ES-I3 (cell line): ENCODE measurements at regions not wholly inside any gene's neighbourhood (a gene's known extent, or its start where the extent isn't known, plus 50 kb on each side); places are given as distances from the start of the nearest gene placed in this dataset.
"Not testable (repeated sequence)": the region's sequence is repeated elsewhere in the genome, so short reads cannot be mapped to it uniquely, and the experiment has no call there.

Experiments
- H3K36me3 ChIP-seq: 2 replicates; pipeline ENCODE4 v1.6.1; 2013; ENCODE audit warnings: mild to moderate bottlenecking, low read length, control low read depth, moderate library complexity; ENCODE audit not compliant: insufficient read depth
- H3K4me1 ChIP-seq: 2 replicates; pipeline ENCODE4 v1.6.1; 2013; ENCODE audit warnings: mild to moderate bottlenecking, control low read depth, low read length; ENCODE audit not compliant: insufficient read depth
- H3K9ac ChIP-seq: 2 replicates; pipeline ENCODE4 v1.6.1; 2013; ENCODE audit warnings: low read depth, mild to moderate bottlenecking, low read length, moderate library complexity
- H3K9me3 ChIP-seq: 2 replicates; pipeline ENCODE4 v1.6.1; 2013; ENCODE audit warnings: mild to moderate bottlenecking, low read length, moderate library complexity; ENCODE audit not compliant: control insufficient read depth, insufficient read depth

- not testable (repeated sequence) for H3K36me3 ChIP-seq, H3K9me3 ChIP-seq, H3K9ac ChIP-seq, H3K4me1 ChIP-seq
These were observed 401.7 kb downstream of the IRX2 start for GRCh38 chr5:2349768-2350167.

GRCh38 chr5:2338686-2339085 lies 412.8 kb downstream of the IRX2 start:
- Histone ChIP-seq H3K9ac (no peak overlapping the region), H3K9me3 (no peaks in the 10 kb centered on the region), H3K4me1 (no peaks in the 10 kb centered on the region)

GRCh38 chr5:2335733-2336515 lies 415.6 kb downstream of the IRX2 start:
- Histone ChIP-seq H3K9ac (no peak overlapping the region), H3K4me1 (no peaks in the 10 kb centered on the region)

More at GRCh38 chr5:2338686-2339085, 412.8 kb downstream of the IRX2 start:
- no peaks in the 10 kb centered on the region for H3K36me3 ChIP-seq

GRCh38 chr5:2335125-2335732 lies 416.2 kb downstream of the IRX2 start:
- Histone ChIP-seq H3K4me1 (no peaks in the 10 kb centered on the region), H3K9me3 (no peaks in the 10 kb centered on the region), H3K36me3 (no peaks in the 10 kb centered on the region), H3K9ac (no peak overlapping the region)

More at GRCh38 chr5:2335733-2336515, 415.6 kb downstream of the IRX2 start:
- no peaks in the 10 kb centered on the region for H3K36me3 ChIP-seq
- no peaks in the 10 kb centered on the region for H3K9me3 ChIP-seq

GRCh38 chr5:2334719-2335118 lies 416.8 kb downstream of the IRX2 start:
- H3K4me1 ChIP-seq, result no peaks in the 10 kb centered on the region
- H3K9me3 ChIP-seq, result no peaks in the 10 kb centered on the region
- H3K9ac ChIP-seq, result no peak overlapping the region
- no peaks in the 10 kb centered on the region for H3K36me3 ChIP-seq

DNA sequence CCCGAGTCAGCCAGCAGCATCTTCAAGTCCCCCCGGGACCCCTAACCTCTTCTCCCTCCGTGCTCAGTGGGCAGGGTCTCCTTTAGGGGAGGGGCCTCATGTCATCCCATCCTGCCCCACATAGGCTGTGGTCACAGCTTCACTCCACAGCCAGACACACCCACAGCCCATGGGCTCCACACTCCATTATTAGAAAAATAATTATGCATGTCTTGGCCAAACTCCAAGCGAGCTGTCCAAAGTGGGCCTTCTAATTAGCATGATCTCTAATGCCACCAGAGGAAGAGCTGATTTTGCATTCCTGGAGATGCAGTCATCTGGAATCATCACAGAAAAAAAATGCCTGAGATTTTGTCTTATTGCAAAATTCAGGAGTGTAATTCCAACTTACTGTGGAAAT lies 418.2 kb downstream of the IRX2 start:
- no peaks in the 10 kb centered on the region for H3K4me1 ChIP-seq
- no peaks in the 10 kb centered on the region for H3K9me3 ChIP-seq
- no peaks in the 10 kb centered on the region for H3K36me3 ChIP-seq
- H3K9ac ChIP-seq, result no peak overlapping the region

- Histone ChIP-seq H3K9ac (no peak overlapping the region), H3K9me3 (no peaks in the 10 kb centered on the region), H3K4me1 (no peaks in the 10 kb centered on the region), H3K36me3 (no peaks in the 10 kb centered on the region)
These were observed 419.0 kb downstream of the IRX2 start for GRCh38 chr5:2332521-2332920.

DNA sequence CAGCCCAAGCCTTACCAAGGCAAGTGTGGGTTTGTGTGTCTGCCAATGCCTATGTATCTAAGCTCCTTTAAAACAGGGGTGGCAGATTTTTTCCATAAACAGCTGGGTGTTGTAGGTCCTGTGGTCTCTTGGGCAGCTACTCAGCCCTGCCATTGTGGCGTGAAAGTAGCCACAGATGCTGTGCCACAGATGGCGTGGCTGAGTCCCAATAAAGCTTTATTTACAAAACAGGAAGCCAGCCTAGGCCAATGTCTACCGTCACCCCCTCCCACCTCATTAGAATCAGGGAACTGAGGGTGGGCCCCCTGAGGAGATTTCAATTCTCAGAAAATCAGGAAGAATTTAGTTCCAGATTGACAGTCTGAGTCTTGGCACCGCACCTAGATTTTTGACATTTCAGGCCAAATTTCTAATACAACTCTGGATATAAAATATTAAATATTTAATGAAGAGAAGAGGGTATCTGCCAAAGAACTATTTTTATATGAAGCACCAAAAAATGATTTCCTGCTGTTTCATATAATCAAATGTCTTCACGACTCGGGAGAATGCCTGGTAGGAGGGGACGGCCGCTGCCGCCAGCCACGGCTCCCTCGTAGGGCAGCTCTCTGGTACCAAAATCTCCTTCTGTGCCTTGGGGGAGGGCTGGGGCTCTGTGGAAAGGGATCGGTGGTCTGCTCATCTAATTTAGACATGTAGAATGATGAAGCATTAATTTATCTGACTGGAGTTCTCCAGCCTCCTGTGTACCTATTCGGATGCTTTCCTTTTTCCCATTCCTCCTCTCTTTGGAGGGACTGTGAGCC lies 420.9 kb downstream of the IRX2 start:
- Histone ChIP-seq H3K36me3 (no peaks in the 10 kb centered on the region), H3K9ac (no peak overlapping the region), H3K9me3 (no peaks in the 10 kb centered on the region), H3K4me1 (no peaks in the 10 kb centered on the region)

DNA sequence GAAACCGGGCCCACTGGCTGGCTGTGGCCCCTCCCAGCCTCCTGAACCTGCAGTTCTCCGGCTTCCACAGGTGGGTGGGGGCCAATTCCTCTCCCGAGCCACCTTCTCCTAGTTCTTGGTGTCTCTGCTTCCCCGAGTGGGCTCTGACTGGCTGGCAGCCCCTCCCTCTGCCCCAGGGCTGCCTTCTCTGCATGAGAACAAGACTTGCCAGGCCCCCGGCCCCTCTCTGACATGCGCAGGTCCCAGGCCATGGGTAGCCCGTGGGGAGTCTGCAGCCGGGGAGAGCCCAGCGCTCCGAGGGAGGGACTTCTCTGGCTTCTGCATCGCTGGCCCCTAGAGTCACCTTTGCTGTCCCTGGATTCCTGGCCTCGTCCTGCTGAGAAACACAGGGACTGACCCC lies 421.7 kb downstream of the IRX2 start:
- Histone ChIP-seq H3K9ac (no peak overlapping the region), H3K36me3 (no peaks in the 10 kb centered on the region), H3K4me1 (no peaks in the 10 kb centered on the region), H3K9me3 (no peaks in the 10 kb centered on the region)

GRCh38 chr5:2326601-2327000 lies 424.9 kb downstream of the IRX2 start:
- Histone ChIP-seq H3K4me1 (no peaks in the 10 kb centered on the region), H3K9ac (no peak overlapping the region), H3K9me3 (no peaks in the 10 kb centered on the region), H3K36me3 (no peaks in the 10 kb centered on the region)

DNA sequence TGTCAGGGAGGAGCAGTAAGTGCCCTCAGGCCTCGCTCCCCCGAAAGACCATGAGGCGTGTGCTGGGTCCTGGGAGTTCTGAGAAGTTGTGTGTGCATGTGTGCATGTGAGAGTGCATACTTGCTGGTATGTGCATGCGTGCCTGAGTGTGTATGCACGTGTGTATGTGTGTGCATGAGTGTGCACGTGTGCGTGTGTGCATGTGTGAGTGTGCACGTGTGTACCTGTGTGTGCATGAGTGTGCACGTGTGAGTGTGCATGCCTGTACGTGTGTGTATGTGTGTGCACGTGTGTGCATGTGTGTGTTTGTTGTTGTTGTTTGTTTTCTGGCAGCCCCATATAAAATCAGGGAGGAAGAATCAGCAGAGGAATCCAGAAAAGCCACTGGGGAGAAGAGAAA lies 426.7 kb downstream of the IRX2 start:
- Histone ChIP-seq H3K9ac (no peak overlapping the region), H3K36me3 (no peaks in the 10 kb centered on the region), H3K4me1 (no peaks in the 10 kb centered on the region), H3K9me3 (no peaks in the 10 kb centered on the region)

DNA sequence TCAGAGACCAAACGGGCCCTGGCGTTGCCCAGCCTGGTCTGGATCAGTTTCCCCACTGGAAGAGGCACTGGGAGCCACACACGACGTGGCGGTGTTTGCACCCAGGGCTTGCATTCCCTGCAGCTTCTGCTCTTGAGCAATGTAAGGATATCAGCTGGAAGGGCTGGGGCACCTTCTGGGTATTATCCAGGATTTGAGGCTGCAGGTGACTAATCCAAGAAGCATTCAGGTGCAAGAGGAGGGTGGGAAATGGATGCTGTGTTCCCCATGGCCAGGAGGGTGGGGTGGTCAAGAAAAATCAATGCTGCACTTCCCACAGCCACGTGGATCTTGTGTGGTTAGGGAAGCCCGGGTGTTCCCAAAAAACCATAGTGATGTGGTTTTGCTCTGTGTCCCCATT lies 430.9 kb downstream of the IRX2 start:
- H3K9me3 ChIP-seq, result no peaks in the 10 kb centered on the region
- H3K36me3 ChIP-seq, result no peaks in the 10 kb centered on the region
- no peaks in the 10 kb centered on the region for H3K4me1 ChIP-seq
- H3K9ac ChIP-seq, result no peak overlapping the region

DNA sequence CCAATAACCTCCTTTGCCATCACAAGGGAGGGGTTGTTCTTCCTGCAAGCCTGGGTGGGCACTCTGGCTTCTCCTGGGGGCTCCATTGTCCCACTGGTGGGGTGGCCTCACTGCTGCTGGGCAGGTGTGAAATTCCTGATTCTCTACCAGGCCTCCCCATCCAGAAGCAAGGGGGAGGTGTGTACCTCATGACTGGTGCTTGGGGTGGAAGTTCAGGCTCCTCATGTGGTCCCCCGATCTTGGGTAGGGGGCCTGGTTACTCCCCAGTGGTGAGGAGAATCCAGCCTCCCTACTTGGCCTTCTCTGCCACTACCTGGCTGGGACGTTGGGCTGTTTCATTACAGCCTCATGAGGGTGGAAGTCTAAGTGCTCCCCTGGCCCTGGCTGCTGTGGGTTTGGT lies 433.9 kb downstream of the IRX2 start:
- Histone ChIP-seq H3K4me1 (no peaks in the 10 kb centered on the region), H3K9ac (no peak overlapping the region), H3K36me3 (no peaks in the 10 kb centered on the region), H3K9me3 (no peaks in the 10 kb centered on the region; the same call in 1 of the 2 replicates)

DNA sequence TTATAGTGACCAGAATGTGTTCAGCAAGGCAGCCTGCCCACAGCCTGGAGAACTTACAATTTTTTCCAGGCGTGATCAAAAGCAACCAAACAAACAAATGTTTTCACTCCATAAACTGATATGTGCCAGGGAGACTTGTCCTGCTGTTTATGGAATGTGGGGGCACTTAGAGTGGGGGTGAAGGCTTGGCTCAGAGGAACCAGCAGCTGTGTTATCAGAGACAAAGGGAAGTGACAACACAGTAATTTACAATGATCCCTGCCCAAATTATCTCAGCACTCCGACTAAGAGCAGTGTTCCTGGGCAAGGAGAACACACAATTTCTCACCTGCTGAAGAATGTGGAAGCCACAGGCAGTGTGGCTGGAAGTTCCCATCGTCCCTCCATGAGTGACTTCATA lies 429.1 kb upstream of the IRX4 start:
- Histone ChIP-seq H3K9me3 (no peaks in the 10 kb centered on the region; the same call in 1 of the 2 replicates), H3K36me3 (no peaks in the 10 kb centered on the region), H3K9ac (no peak overlapping the region), H3K4me1 (no peaks in the 10 kb centered on the region)

DNA sequence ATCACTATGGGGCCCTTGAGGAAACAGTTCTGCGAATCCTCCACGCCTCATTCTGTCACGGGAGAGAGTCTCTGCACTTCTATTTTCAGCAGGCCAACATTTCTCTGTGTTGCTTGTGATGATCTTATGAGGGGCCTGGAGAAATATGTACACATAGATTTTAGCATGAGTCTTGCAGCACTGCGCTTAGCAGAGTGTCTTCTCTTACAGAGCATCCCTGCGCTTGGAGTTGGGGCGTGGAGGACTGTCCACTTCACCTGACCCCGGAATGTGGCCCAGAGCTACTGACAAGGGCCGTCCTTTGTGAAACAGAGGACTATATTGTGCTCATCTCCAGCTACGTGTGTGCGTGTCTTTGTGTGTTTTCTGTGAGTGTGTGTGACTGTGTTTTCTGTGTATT lies 428.2 kb upstream of the IRX4 start:
- no peaks in the 10 kb centered on the region for H3K4me1 ChIP-seq
- no peaks in the 10 kb centered on the region for H3K36me3 ChIP-seq
- H3K9ac ChIP-seq, result no peak overlapping the region
- no peaks in the 10 kb centered on the region; the same call in 1 of the 2 replicates for H3K9me3 ChIP-seq
